Erythroblast (primary cell): ENCODE measurements at regions not wholly inside any gene's neighbourhood (a gene's known extent, or its start where the extent isn't known, plus 50 kb on each side); places are given as distances from the start of the nearest gene placed in this dataset.
"Not testable (repeated sequence)": the region's sequence is repeated elsewhere in the genome, so short reads cannot be mapped to it uniquely, and the experiment has no call there.

ENCODE experiments used
- DNase-seq, 2 experiments: peaks; one replicate each; lab custom pipeline; 2025; lab: John Stamatoyannopoulos, UW
- GATA1 ChIP-seq: IDR thresholded peaks from 2 replicates; pipeline ENCODE4 v1.6.1; 2011; ENCODE audit warnings: low read depth, mild to moderate bottlenecking, control low read depth, low read length, moderate library complexity
- POLR2A ChIP-seq: IDR thresholded peaks from 2 replicates; pipeline ENCODE4 v1.6.1; 2011; ENCODE audit warnings: mild to moderate bottlenecking, low read length

- TF ChIP-seq POLR2A: no peak
- TF ChIP-seq GATA1: no peak
- no peak for DNase-seq
Observed at GRCh38 chr10:81473755-81474154, 401.2 kb upstream of the NRG3 start.

- no peak for DNase-seq
- TF ChIP-seq POLR2A (no peak), GATA1 (no peak)
Observed at GRCh38 chr10:81479316-81479715, 395.7 kb upstream of the NRG3 start.

- TF ChIP-seq GATA1 (no peak), POLR2A (no peak)
- no peak for DNase-seq
Observed at GRCh38 chr10:81496626-81497025, 378.4 kb upstream of the NRG3 start.

- no peak for DNase-seq
- TF ChIP-seq POLR2A: no peak
- TF ChIP-seq GATA1: no peak
Observed at GRCh38 chr10:81498011-81498551, 376.9 kb upstream of the NRG3 start.

GRCh38 chr10:81502677-81503359, 372.2 kb upstream of the NRG3 start:
- DNase-seq: no peak
- TF ChIP-seq GATA1: no peak

GRCh38 chr10:81505777-81506176, 369.2 kb upstream of the NRG3 start:
- not testable (repeated sequence) for DNase-seq

GRCh38 chr10:81514811-81515210, 360.2 kb upstream of the NRG3 start:
- no peak for DNase-seq
- TF ChIP-seq POLR2A: no peak
- no peak for TF ChIP-seq GATA1

GRCh38 chr10:81520688-81521087, 354.3 kb upstream of the NRG3 start:
- TF ChIP-seq GATA1 (no peak), POLR2A (no peak)
- DNase-seq: no peak

- DNase-seq: no peak
- TF ChIP-seq POLR2A: no peak
- TF ChIP-seq GATA1: no peak
Observed at GRCh38 chr10:81524467-81524866, 350.5 kb upstream of the NRG3 start.

- TF ChIP-seq GATA1: no peak
- no peak for TF ChIP-seq POLR2A
- no peak for DNase-seq
Observed at GRCh38 chr10:81532403-81532802, 342.6 kb upstream of the NRG3 start.

GRCh38 chr10:81534991-81535390, 340.0 kb upstream of the NRG3 start:
- TF ChIP-seq POLR2A: no peak
- no peak for TF ChIP-seq GATA1
- DNase-seq: no peak

- DNase-seq: no peak
- TF ChIP-seq GATA1 (no peak), POLR2A (no peak)
Observed at GRCh38 chr10:81541517-81541916, 333.5 kb upstream of the NRG3 start.

- DNase-seq: no peak
- TF ChIP-seq GATA1 (no peak), POLR2A (no peak)
Observed at GRCh38 chr10:81546243-81546642, 328.8 kb upstream of the NRG3 start.

GRCh38 chr10:81548160-81548559, 326.8 kb upstream of the NRG3 start:
- DNase-seq: no peak
- TF ChIP-seq GATA1 (no peak), POLR2A (no peak)

GRCh38 chr10:81564143-81564542, 310.9 kb upstream of the NRG3 start:
- no peak for DNase-seq
- no peak for TF ChIP-seq GATA1
